ENCODE measurements at regions not wholly inside any gene's neighbourhood (a gene's known extent, or its start where the extent isn't known, plus 50 kb on each side); places are given as distances from the start of the nearest gene placed in this dataset.

DNA sequence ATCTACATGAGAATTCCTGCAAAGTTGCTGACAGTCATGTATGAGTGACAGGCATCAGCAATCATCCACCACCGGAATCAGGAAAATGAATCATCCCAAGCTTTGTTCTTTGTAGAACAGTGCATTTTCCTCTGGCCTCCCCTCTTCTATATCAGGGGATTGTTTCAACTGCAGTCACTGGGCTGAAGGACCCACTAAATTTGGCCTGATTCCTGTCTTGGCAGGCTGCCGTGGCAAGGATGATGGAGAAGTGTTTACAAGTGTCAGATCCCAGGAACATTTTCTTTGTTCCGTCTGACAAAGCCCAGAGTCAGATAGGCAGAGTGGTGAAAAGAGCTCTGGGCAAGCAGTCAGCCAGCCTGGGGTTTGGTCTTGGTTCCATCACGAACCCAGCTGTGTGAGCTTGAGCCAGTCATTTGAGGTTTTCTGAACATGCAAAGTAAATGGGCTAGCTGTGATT lies 175.1 kb upstream of the TSC22D2 start:
- TF ChIP-seq CBX2 (IDR thresholded peaks at IDR 0.05; ENCODE audit: borderline replicate concordance, low read depth), result no peak
- TF ChIP-seq, protein P1, sequence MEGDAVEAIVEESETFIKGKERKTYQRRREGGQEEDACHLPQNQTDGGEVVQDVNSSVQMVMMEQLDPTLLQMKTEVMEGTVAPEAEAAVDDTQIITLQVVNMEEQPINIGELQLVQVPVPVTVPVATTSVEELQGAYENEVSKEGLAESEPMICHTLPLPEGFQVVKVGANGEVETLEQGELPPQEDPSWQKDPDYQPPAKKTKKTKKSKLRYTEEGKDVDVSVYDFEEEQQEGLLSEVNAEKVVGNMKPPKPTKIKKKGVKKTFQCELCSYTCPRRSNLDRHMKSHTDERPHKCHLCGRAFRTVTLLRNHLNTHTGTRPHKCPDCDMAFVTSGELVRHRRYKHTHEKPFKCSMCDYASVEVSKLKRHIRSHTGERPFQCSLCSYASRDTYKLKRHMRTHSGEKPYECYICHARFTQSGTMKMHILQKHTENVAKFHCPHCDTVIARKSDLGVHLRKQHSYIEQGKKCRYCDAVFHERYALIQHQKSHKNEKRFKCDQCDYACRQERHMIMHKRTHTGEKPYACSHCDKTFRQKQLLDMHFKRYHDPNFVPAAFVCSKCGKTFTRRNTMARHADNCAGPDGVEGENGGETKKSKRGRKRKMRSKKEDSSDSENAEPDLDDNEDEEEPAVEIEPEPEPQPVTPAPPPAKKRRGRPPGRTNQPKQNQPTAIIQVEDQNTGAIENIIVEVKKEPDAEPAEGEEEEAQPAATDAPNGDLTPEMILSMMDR (IDR thresholded peaks at IDR 0.05), result no peak
- TF ChIP-seq, protein P2, sequence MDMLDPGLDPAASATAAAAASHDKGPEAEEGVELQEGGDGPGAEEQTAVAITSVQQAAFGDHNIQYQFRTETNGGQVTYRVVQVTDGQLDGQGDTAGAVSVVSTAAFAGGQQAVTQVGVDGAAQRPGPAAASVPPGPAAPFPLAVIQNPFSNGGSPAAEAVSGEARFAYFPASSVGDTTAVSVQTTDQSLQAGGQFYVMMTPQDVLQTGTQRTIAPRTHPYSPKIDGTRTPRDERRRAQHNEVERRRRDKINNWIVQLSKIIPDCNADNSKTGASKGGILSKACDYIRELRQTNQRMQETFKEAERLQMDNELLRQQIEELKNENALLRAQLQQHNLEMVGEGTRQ (IDR thresholded peaks at IDR 0.05), result no peak
- TF ChIP-seq POLR2A (IDR thresholded peaks at IDR 0.05; ENCODE audit: low read length), result no peak
- no peak for TF ChIP-seq NFE2L2 (conservative IDR thresholded peaks at IDR 0.05; ENCODE audit: low read length)
- no peak for TF ChIP-seq RCOR1 (IDR thresholded peaks at IDR 0.05; ENCODE audit: low read depth, low read length)
- no peak for TF ChIP-seq RFX5 (IDR thresholded peaks at IDR 0.05)
- TF ChIP-seq, protein P3, sequence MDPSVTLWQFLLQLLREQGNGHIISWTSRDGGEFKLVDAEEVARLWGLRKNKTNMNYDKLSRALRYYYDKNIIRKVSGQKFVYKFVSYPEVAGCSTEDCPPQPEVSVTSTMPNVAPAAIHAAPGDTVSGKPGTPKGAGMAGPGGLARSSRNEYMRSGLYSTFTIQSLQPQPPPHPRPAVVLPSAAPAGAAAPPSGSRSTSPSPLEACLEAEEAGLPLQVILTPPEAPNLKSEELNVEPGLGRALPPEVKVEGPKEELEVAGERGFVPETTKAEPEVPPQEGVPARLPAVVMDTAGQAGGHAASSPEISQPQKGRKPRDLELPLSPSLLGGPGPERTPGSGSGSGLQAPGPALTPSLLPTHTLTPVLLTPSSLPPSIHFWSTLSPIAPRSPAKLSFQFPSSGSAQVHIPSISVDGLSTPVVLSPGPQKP (IDR thresholded peaks at IDR 0.05; ENCODE audit: low read depth, low read length), result no peak
- no peak for TF ChIP-seq CEBPB (IDR thresholded peaks at IDR 0.05)
- no peak for TF ChIP-seq MAZ (IDR thresholded peaks at IDR 0.05; ENCODE audit: borderline replicate concordance, low read depth, low read length)
- TF ChIP-seq, protein P4, sequence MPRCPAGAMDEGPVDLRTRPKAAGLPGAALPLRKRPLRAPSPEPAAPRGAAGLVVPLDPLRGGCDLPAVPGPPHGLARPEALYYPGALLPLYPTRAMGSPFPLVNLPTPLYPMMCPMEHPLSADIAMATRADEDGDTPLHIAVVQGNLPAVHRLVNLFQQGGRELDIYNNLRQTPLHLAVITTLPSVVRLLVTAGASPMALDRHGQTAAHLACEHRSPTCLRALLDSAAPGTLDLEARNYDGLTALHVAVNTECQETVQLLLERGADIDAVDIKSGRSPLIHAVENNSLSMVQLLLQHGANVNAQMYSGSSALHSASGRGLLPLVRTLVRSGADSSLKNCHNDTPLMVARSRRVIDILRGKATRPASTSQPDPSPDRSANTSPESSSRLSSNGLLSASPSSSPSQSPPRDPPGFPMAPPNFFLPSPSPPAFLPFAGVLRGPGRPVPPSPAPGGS (IDR thresholded peaks at IDR 0.05), result no peak

All from A549 (cell line).